ENCODE measurements at regions not wholly inside any gene's neighbourhood (a gene's known extent, or its start where the extent isn't known, plus 50 kb on each side); places are given as distances from the start of the nearest gene placed in this dataset.

- H3K27me3 ChIP-seq (replicated peaks; ENCODE audit: control insufficient read depth, insufficient read depth, low read length), result no peaks in the 10 kb centered on the region
- no peaks in the 10 kb centered on the region for H3K36me3 ChIP-seq (ENCODE audit: control insufficient read depth, insufficient read depth, low read length)
- TF ChIP-seq CTCF (IDR thresholded peaks at IDR 0.05; ENCODE audit: insufficient read depth, low read length, poor library complexity, severe bottlenecking), result no peak
- H3K4me3 ChIP-seq (replicated peaks; ENCODE audit: low read depth, low read length), result no peak overlapping the region
- DNase-seq (ENCODE audit: extremely low read depth, insufficient read length), result no peak
Observed at GRCh38 chr5:27489701-27490100, 451.3 kb upstream of the CDH9 start.

GRCh38 chr5:27482663-27483062 is 444.3 kb upstream of the CDH9 start:
- DNase-seq (ENCODE audit: extremely low read depth, insufficient read length), result no peak
- Histone ChIP-seq H3K27me3 (replicated peaks; ENCODE audit: control insufficient read depth, insufficient read depth, low read length) (no peaks in the 10 kb centered on the region), H3K36me3 (ENCODE audit: control insufficient read depth, insufficient read depth, low read length) (no peaks in the 10 kb centered on the region; the same call in 1 of the 2 replicates), H3K4me3 (replicated peaks; ENCODE audit: low read depth, low read length) (no peak overlapping the region)
- TF ChIP-seq CTCF (IDR thresholded peaks at IDR 0.05; ENCODE audit: insufficient read depth, low read length, poor library complexity, severe bottlenecking), result no peak

GRCh38 chr5:27479859-27480258 is 441.5 kb upstream of the CDH9 start:
- H3K27me3 ChIP-seq (replicated peaks; ENCODE audit: control insufficient read depth, insufficient read depth, low read length), result no peaks in the 10 kb centered on the region
- no peak for DNase-seq (ENCODE audit: extremely low read depth, insufficient read length)
- TF ChIP-seq CTCF (IDR thresholded peaks at IDR 0.05; ENCODE audit: insufficient read depth, low read length, poor library complexity, severe bottlenecking), result no peak
- peaks cover 12% of the 10 kb centered on the region for H3K36me3 ChIP-seq (ENCODE audit: control insufficient read depth, insufficient read depth, low read length)
- no peak overlapping the region for H3K4me3 ChIP-seq (replicated peaks; ENCODE audit: low read depth, low read length)

GRCh38 chr5:27477550-27477949 is 439.2 kb upstream of the CDH9 start:
- Histone ChIP-seq H3K4me3 (replicated peaks; ENCODE audit: low read depth, low read length) (no peak overlapping the region), H3K27me3 (replicated peaks; ENCODE audit: control insufficient read depth, insufficient read depth, low read length) (no peaks in the 10 kb centered on the region), H3K36me3 (ENCODE audit: control insufficient read depth, insufficient read depth, low read length) (peaks cover 12% of the 10 kb centered on the region)
- no peak for DNase-seq (ENCODE audit: extremely low read depth, insufficient read length)
- no peak for TF ChIP-seq CTCF (IDR thresholded peaks at IDR 0.05; ENCODE audit: insufficient read depth, low read length, poor library complexity, severe bottlenecking)

GRCh38 chr5:27476356-27476988 is 438.1 kb upstream of the CDH9 start:
- H3K36me3 ChIP-seq (ENCODE audit: control insufficient read depth, insufficient read depth, low read length), result peaks cover 12% of the 10 kb centered on the region
- TF ChIP-seq CTCF (IDR thresholded peaks at IDR 0.05; ENCODE audit: insufficient read depth, low read length, poor library complexity, severe bottlenecking), result no peak
- DNase-seq (ENCODE audit: extremely low read depth, insufficient read length), result no peak
- H3K27me3 ChIP-seq (replicated peaks; ENCODE audit: control insufficient read depth, insufficient read depth, low read length), result no peaks in the 10 kb centered on the region
- no peak overlapping the region for H3K4me3 ChIP-seq (replicated peaks; ENCODE audit: low read depth, low read length)

GRCh38 chr5:27475063-27475462 is 436.7 kb upstream of the CDH9 start:
- DNase-seq (ENCODE audit: extremely low read depth, insufficient read length), result no peak
- Histone ChIP-seq H3K4me3 (replicated peaks; ENCODE audit: low read depth, low read length) (peak overlapping the region; percentile 32), H3K27me3 (replicated peaks; ENCODE audit: control insufficient read depth, insufficient read depth, low read length) (no peaks in the 10 kb centered on the region), H3K36me3 (ENCODE audit: control insufficient read depth, insufficient read depth, low read length) (peaks cover 12% of the 10 kb centered on the region)
- no peak for TF ChIP-seq CTCF (IDR thresholded peaks at IDR 0.05; ENCODE audit: insufficient read depth, low read length, poor library complexity, severe bottlenecking)

All from GM06990 (cell line).